Stimulated activated CD8-positive, alpha-beta memory T cell treated with anti-CD3 and anti-CD28 coated beads, Interleukin-7, amount 100 ng/mL, for 4 hours (primary cell): ENCODE measurements at regions not wholly inside any gene's neighbourhood (a gene's known extent, or its start where the extent isn't known, plus 50 kb on each side); places are given as distances from the start of the nearest gene placed in this dataset.
A peak's percentile ranks its signal among the peaks of the same experiment; 100 is the strongest.
"Not testable (repeated sequence)": the region's sequence is repeated elsewhere in the genome, so short reads cannot be mapped to it uniquely, and the experiment has no call there.

Source experiments
- DNase-seq, 2 donors: peaks; one replicate each; pipeline ENCODE4 v3.0.0-alpha.2; 2020; ENCODE audit warnings: low read depth in 2 of 2

DNA sequence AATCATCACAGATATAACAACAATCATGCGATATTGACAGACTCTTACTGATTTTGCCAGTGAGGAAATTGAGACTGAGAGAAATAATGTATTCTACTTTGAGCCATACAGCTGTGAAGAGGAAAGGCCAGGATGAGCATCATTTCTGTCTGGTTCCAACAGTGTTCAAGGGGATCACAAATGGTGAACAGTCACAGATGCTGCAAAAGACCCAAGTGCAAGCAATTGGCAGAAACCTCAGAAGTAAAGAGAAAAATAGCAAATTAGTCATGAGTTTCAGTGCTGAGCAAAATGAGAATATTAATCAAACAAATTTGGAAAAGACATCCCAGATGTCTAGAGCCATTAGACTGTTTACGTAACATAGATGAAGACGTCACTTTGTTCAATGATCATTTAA lies 114.1 kb downstream of the RAB38 start:
- no peak for DNase-seq

DNA sequence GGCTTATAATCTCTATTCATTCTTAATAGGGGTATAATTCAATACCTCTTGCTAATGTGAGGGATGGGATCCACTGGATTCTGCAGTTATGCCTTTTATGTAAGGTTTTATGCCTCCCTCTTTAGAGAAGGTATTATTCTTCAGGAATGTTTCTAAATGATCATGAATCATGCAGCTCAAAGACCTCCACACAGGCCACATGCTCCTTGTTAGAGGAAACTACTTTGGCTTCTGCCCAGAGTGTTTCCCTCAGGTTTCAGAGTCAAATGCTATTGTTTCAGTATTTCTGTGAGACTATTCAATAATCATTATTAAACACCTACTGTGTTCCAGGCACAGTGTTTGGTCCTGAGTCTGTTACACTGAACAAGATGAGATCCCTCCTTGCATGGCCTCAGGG lies 115.9 kb downstream of the RAB38 start:
- DNase-seq: no peak

DNA sequence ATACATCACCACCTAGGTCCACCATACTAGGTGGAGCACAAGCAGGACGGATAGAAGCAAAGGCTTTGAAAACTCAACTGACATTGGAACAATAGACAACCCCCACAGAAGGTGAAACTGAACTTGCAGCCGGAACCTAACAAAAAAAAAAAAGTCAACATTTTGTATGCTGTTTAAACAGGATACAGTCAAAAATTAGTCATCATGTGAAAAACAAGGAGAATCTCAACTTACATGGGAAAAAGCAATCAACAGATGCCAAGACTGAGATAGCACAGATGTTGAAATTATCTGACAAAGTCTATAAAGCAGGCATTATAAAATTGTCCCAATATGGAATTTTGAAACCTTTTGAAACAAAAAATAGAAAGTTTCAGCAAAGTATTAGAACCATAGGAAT lies 123.8 kb downstream of the RAB38 start:
- DNase-seq: no peak

DNA sequence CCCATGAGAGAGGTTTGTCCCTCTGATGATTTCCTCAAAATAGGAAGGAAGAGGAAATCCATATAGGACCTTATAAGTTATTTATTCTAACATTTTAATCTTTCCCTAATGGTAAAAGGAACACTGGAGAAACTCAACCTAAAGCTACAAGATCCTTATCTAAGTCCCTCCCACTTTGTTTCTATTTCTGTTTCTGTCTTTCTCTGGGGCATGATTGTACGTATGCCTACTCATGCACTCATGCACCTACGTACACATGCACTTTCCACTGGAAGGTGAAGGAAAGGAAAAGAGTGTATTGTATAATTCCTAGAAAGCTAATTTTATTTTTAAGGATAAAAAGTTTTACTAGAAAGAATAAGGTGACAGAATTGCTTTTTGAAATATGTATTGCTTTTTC lies 125.0 kb downstream of the RAB38 start:
- DNase-seq: no peak

DNA sequence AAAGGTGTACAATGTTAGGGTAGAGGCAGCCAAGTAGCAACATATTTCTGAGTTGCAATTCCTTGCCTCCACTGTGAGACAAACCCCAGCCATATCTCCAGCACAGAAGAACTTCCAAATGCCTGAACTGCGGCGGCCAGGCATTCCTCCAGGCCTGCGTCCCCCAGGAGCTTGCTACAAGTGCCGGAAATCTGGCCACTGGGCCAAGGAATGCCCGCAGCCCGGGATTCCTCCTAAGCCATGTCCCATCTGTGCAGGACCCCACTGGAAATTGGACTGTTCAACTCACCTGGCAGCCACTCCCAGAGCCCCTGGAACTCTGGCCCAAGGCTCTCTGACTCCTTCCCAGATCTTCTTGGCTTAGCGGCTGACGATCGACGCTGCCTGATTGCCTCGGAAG lies 130.0 kb downstream of the RAB38 start:
- not testable (repeated sequence) for DNase-seq

DNA sequence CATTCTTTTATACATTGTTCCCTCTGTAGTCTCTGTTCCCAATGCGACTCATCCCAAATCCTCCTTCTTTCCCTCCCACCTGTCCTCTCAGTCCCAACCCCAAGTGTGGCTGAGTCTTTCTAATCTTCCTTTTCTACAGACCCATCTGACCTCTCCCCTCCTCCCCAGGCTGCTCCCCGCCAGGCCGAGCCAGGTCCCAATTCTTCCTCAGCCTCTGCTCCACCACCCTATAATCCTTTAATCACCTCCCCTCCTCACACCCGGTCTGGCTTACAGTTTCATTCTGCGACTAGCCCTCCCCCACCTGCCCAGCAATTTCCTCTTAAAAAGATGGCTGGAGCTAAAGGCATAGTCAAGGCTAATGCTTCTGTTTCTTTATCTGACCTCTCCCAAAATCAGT lies 130.6 kb downstream of the RAB38 start:
- not testable (repeated sequence) for DNase-seq

GRCh38 chr11:88043149-88043548 lies 132.1 kb downstream of the RAB38 start:
- no peak for DNase-seq

DNA sequence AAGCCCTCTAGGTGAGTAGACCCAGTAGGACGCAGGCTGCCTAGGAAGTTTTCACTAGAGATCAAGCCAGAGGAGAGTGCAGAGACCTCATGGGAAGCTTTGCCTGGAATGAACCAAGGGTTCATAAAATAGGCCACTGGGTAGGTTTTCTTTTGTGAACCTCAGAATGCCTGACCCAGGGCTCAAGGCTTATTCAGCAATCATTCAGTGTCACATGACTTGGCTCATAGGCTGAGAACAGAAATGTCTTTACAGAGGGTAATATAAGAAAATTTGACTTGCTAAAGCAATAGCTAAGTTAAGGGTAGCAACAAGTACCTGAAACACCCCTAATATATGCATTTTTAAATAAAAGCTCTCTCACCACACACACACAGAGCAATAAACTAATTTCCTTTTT lies 132.6 kb downstream of the RAB38 start:
- no peak for DNase-seq

- no peak for DNase-seq
Measured at GRCh38 chr11:88042238-88042637, 133.0 kb downstream of the RAB38 start.

DNA sequence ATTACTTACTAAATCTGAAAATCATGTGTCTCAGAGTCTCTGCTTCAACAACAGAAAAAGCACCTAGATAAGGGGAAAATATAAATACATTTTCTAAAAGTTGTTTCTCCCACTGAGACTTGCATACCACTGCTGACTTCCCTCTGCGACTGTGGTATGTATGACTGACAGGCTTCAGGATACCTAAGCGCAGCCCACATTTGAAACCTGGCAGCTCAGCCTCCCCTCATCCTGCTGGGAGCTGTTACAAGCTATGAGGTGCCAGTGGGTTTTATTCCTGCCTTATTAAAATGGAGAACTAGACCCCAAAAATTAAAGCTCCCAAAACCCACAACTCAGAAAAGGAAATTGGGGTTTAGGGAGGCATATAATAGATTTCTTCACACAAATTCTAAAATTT lies 133.6 kb downstream of the RAB38 start:
- no peak for DNase-seq

DNA sequence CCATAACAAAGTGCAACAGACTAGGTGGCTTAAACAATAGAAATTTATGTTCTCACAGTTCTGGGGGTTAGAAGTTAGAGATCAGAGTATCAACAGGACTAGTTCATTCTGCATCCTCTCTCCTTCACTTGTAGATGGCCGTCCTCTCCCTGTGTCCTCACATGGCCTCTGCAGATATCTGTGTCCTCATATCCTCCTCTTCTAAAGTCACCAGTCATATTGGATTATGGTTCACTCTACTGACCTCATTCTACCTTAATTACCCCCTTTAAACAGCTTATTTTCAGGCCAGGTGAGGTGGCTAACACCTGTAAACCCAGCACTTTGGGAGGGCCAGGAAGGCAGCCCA lies 135.1 kb downstream of the RAB38 start:
- no peak for DNase-seq

GRCh38 chr11:88039476-88040147 lies 135.6 kb downstream of the RAB38 start:
- DNase-seq: no peak

DNA sequence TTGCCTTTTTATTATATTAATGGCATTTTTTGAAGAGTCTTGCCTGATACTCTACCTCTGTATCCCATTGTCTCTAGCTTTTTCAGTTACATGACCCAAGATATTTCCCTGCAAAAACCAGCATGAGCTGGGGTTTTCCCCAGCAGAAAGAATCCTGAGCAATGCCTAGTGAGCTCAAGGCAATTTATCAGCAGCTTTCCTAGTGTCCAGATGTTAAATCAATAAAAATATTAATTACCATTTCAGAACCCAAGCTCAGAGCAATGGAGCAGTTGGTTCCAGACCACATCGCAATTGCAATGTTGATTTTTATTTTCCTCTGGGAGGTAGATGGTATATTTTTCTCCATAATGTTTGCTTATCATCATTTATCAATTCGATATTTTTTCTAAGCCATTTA lies 137.2 kb downstream of the RAB38 start:
- no peak for DNase-seq

- no peak for DNase-seq
Measured at GRCh38 chr11:88036701-88037100, 138.5 kb downstream of the RAB38 start.

DNA sequence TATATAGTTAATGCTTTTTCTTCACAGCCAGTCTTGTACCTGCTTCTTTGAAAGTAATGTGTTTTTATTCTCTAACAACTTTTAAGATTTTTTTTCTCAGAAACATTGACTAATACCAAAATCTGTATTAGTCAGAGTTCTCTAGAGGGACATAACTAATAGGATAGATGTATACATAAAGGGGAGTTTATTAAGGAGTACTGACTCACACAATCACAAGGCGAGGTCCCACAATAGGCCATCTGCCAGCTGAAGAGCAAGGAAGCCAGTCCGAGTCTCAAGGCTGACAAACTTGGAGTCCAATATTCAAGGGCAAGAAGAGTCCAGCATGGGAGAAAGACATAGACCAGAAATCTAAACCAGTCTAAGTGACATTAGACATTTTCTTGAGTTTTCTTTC lies 140.0 kb downstream of the RAB38 start:
- no peak for DNase-seq

- no peak for DNase-seq
Measured at GRCh38 chr11:88017666-88018065, 157.6 kb downstream of the RAB38 start.

DNA sequence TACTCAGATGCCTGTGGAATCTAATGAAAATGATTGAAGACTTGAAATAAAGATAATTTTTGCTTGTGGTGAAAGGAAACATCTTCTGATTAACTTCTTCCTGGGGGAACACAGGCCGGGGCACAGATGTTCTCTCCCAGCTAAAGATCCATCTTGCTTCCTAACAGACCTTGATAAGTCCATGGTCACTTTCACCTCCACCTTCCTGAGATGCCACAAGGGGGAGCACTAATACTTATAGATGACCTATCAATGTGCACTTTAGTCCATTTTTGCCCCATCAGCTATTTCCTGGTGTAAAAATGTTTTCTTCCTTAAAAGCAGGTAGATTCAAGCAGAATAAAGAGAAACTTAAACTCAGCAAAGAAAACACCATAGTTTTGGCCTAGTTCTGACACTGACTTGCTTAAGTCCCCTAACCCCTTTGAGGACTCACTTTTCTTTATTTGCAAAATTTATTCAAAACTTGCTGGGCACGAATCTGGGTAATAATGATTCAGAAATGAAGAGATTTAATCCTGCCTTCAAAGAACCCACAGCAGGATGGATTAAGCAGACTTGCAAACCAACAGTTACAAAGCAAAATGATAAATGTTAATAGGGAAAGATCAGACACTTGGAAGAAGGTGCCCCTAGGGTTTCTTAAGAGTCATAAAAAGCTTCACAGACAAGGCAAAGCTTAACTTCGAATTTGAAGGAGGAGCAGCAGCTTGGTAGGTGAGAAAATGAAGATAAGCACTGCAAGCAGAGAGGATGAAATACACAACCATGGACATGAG lies 158.7 kb downstream of the RAB38 start:
- DNase-seq: peak; percentile 3 to 23

DNA sequence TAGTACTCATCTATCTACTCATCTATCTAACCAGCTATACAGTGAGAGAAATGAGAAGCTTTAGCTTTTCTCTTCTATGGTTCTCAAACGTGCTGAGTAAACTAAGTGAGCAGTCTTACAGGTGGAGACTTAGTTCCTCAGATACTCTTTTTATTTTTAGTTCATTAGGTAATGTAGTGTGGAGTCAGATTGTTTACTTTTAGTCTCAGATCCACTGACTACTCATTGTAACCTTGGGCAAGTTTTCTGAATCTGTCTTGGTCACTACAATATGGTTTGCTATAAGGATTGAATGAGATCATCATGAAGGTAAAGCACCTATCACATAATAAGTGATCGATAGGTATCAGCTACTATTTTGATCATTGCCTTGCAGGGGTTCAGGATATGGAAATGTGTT lies 160.1 kb downstream of the RAB38 start:
- DNase-seq: no peak

DNA sequence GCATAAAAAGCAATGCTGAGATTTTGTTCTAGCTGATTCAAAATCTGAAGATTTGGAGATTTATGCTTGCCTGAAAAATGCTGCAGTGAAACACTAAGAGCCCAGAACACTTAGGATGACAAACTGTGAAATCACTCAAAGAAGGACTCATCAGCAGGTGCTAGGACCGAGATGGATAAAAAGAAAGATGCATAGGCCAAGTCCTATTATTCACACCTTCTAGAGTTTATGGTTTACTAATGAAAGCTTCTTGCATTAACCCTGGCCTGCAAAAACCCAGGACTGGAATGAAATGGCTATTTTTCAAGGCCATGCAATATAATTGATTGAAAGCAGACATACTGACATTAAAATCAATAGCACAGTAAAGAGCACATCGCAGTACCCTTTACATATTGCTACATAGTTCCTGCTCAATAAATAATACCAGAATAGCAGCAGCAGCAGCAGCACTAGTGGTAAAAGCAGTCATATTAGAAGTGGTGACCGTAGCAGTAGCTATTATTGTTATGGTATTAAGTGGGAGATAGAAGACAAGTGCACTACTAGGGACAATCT lies 161.7 kb downstream of the RAB38 start:
- DNase-seq: no peak

DNA sequence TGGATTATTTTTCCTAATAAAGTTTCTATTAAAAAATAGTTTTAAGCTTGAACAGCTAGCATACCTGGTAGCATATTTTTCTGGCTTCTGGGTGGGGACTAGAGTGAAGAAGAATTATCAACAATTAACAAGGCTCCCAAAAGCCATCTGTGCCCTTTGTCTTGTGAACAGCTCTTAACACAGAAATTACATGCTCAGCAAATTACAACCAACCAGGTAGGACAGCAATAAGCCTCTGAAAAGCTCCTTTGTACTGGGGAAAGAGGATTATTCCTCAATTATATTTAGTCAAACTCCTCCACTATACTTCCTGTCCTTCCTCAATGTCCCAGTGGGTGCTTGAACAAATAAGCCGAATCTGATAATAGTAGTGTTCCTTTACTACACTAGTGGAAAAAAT lies 162.8 kb downstream of the RAB38 start:
- DNase-seq: no peak

DNA sequence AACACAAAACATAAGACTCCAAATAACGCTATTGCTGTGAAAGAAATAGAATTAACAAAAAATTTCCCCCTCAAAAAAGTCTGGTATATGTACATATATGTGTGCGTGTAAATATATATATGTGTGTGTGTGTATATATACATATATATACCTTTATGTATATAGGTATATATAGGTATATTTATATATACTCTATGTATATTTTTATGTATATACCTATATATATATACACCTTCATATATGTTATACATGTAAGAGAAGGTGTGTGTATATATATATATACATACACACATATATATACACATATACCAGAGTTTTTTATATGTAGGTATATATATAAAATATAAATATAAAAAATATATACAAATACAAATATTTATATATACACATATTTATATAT lies 199.2 kb downstream of the RAB38 start:
- no peak for DNase-seq

- DNase-seq: no peak
Measured at GRCh38 chr11:87974797-87975196, 200.4 kb downstream of the RAB38 start.

DNA sequence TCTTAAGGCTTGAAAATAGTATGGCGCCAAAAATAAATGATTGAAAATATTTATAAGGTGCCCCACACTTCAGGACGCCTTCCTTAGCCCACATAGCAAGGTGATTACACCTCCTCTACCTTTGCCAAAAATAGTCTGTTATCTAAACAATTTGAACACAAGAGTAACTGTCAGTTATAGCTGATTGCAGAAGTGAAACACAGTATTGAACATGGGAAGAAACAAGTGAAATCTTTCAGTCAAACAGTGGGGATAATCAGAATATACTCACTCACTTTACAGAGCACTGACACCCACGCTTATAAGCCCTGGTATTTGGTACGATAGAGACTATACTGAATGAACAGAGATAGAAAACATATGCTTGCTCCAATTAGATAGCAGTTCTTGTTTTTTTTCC lies 203.1 kb downstream of the RAB38 start:
- DNase-seq: no peak
